Testis (tissue), 2 donors: ENCODE measurements at regions not wholly inside any gene's neighbourhood (a gene's known extent, or its start where the extent isn't known, plus 50 kb on each side); places are given as distances from the start of the nearest gene placed in this dataset.

Experiments used
- DNase-seq: peaks from one replicate; pipeline ENCODE4 v3.0.0-alpha.2; 2019
- H3K27ac ChIP-seq, 2 donors: fragments of 200-600 bp; sonication (generic); one replicate each; pipeline ENCODE4 v1.5.1; 2019
- H3K27me3 ChIP-seq: fragments of 200-600 bp; sonication (generic); one replicate; pipeline ENCODE4 v1.5.1; 2019
- H3K36me3 ChIP-seq: fragments of 200-600 bp; sonication (generic); one replicate; pipeline ENCODE4 v1.5.1; 2017; ENCODE audit warnings: low read depth; ENCODE audit errors: missing control alignments
- H3K4me1 ChIP-seq: fragments of 200-600 bp; sonication (generic); one replicate; pipeline ENCODE4 v1.5.1; 2019
- H3K4me3 ChIP-seq, 2 donors: fragments of 200-600 bp; sonication (generic); one replicate each; pipeline ENCODE4 v1.5.1; 2017 to 2019
- H3K9me3 ChIP-seq: fragments of 200-600 bp; sonication (generic); one replicate; pipeline ENCODE4 v1.5.1; 2017
- CTCF ChIP-seq, 3 experiments: fragments of 450-650 bp in 2 of 3; fragments of 200-600 bp in 1 of 3; sonication (generic) in 1 of 3; IDR thresholded peaks; one replicate each; pipeline ENCODE4 v1.5.1; 2016 to 2019; ENCODE audit warnings: antibody characterized with exemption in 3 of 3, mild to moderate bottlenecking in 2 of 3, moderate library complexity in 1 of 3
- POLR2A ChIP-seq: fragments of 450-650 bp; IDR thresholded peaks from one replicate; pipeline ENCODE4 v1.6.1; 2017; ENCODE audit warnings: antibody characterized with exemption, mild to moderate bottlenecking, moderate library complexity
- WGBS, 2 donors: methylation state at CpG; one replicate each; pipeline ENCODE4 v1.1.5; 2018; 5-methylcytosine and 5-hydroxymethylcytosine counted together
- intact Hi-C: fragments of 100-400 bp; cut with DNase I; formaldehyde crosslinking; loops from one replicate; pipeline ENCODE4 v1.15.1; 2023; ENCODE audit warnings: low total_unique reads

- no peak for TF ChIP-seq POLR2A
- TF ChIP-seq CTCF (IDR thresholded peaks at IDR 0.05), result no peak
- no peak for DNase-seq
- Histone ChIP-seq H3K27ac (no peak overlapping the region), H3K9me3 (no peaks in the 10 kb centered on the region), H3K4me3 (no peak overlapping the region), H3K36me3 (no peaks in the 10 kb centered on the region), H3K27me3 (no peaks in the 10 kb centered on the region), H3K4me1 (peaks cover 12% of the 10 kb centered on the region)
- 90 to 94% methylated on average over 2 of the region's 2 CpGs for WGBS, 2 donors
- intact Hi-C loops, result no loop called here
These were observed 302.7 kb upstream of the RGMB start for GRCh38 chr5:98470747-98471146.

GRCh38 chr5:98471458-98471857 is 302.0 kb upstream of the RGMB start:
- H3K9me3 ChIP-seq, result no peaks in the 10 kb centered on the region
- 95 to 97% methylated on average over 2 of the region's 2 CpGs for WGBS, 2 donors

DNA sequence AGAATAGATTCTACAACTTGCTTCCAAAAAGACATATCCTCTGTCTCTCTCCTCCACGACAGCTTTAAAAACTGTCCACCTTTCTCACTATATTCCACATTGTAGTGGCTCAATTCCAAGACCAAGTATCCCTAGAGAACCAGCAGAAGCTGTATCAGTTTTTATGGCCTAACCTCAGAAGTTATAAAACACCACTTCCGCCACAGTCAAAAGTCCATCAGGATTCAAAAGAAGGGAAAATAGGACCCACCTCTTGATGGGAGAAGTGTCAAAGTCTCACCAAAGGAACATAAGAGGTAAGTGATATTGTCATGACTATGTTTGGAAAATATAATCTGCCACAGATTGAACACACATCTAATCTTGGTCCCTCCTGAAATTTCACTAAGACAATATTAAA is 299.2 kb upstream of the RGMB start:
- Histone ChIP-seq H3K27me3 (no peaks in the 10 kb centered on the region), H3K27ac (peak overlapping the region in 1 of 2 donors; percentile 40), H3K4me1 (peaks cover 12% of the 10 kb centered on the region), H3K9me3 (no peaks in the 10 kb centered on the region), H3K4me3 (no peak overlapping the region), H3K36me3 (no peaks in the 10 kb centered on the region)
- intact Hi-C loops, result no loop called here
- 80 to 88% methylated on average over 2 of the region's 2 CpGs for WGBS, 2 donors
- DNase-seq, result no peak
- no peak for TF ChIP-seq CTCF (IDR thresholded peaks at IDR 0.05)

More at GRCh38 chr5:98471458-98471857, 302.0 kb upstream of the RGMB start:
- H3K27me3 ChIP-seq, result no peaks in the 10 kb centered on the region
- H3K4me3 ChIP-seq, result no peak overlapping the region
- intact Hi-C loops, result no loop called here
- H3K27ac ChIP-seq, result no peak overlapping the region
- no peak for TF ChIP-seq POLR2A
- no peak for TF ChIP-seq CTCF (IDR thresholded peaks at IDR 0.05)
- H3K36me3 ChIP-seq, result no peaks in the 10 kb centered on the region
- H3K4me1 ChIP-seq, result peaks cover 12% of the 10 kb centered on the region
- no peak for DNase-seq

- no peaks in the 10 kb centered on the region for H3K36me3 ChIP-seq
- H3K4me1 ChIP-seq, result peaks cover 12% of the 10 kb centered on the region
- H3K27me3 ChIP-seq, result no peaks in the 10 kb centered on the region
- no peak for DNase-seq
- peak overlapping the region in 1 of 2 donors; percentile 40 for H3K27ac ChIP-seq
- 55 to 67% methylated on average over 3 of the region's 3 CpGs for WGBS, 2 donors
- no peak overlapping the region for H3K4me3 ChIP-seq
- no peak for TF ChIP-seq CTCF (IDR thresholded peaks at IDR 0.05)
- TF ChIP-seq POLR2A, result no peak
- H3K9me3 ChIP-seq, result no peaks in the 10 kb centered on the region
- intact Hi-C loops, result no loop called here
These were observed 298.7 kb upstream of the RGMB start for GRCh38 chr5:98474782-98475181.
